Nephron (organoid): ENCODE measurements at regions not wholly inside any gene's neighbourhood (a gene's known extent, or its start where the extent isn't known, plus 50 kb on each side); places are given as distances from the start of the nearest gene placed in this dataset.

Experiments used
- H3K27ac Mint-ChIP-seq, 3 experiments: 2 replicates each; pipeline ENCODE4 v1.8.0; 2020; ENCODE audit warnings: mixed read lengths in 3 of 3, mild to moderate bottlenecking in 2 of 3, moderate library complexity in 1 of 3
- H3K27me3 Mint-ChIP-seq: 2 replicates; pipeline ENCODE4 v1.8.0; 2021; ENCODE audit warnings: low read depth, mild to moderate bottlenecking, moderate library complexity, mixed read lengths
- H3K36me3 Mint-ChIP-seq: 2 replicates; pipeline ENCODE4 v1.8.0; 2020; ENCODE audit warnings: low read depth, mixed read lengths
- H3K4me1 Mint-ChIP-seq: 2 replicates; pipeline ENCODE4 v1.8.0; 2020; ENCODE audit warnings: mixed read lengths
- H3K4me3 Mint-ChIP-seq, 3 experiments: 2 replicates each; pipeline ENCODE4 v1.8.0; 2020; ENCODE audit warnings: mild to moderate bottlenecking in 3 of 3, mixed read lengths in 3 of 3, moderate library complexity in 2 of 3
- H3K9me3 Mint-ChIP-seq: 2 replicates; pipeline ENCODE4 v1.8.0; 2020; ENCODE audit warnings: mixed read lengths
- TF ChIP-seq, protein P1 (sequence below), 3 experiments: fragments of 200-600 bp; sonication (generic); IDR thresholded peaks; one replicate each; pipeline ENCODE4 v1.5.0; 2021; ENCODE audit warnings: antibody characterized with exemption in 3 of 3; ENCODE audit not compliant: unreplicated experiment in 3 of 3

DNA sequence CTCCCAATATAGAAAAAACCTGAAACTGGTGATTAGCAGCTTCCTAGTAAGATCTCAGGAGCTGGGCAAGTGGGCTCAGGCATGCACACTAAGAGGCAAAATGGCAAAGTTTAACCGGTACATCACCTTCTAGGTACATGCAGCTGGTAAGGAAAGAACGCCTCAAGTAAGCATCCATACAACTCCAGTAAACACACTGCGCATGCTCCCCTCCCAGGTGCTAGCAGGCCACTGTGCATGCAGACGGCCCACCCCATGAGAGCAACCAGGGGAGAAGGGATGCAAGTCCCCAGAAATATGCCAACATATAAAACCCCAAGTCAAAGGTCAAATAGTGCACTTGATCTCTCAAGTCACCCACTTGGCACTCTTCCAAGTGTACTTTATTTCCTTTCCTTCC lies 228.6 kb upstream of the KIF2A start:
- H3K27me3 Mint-ChIP-seq = no peaks in the 10 kb centered on the region
- H3K9me3 Mint-ChIP-seq = no peaks in the 10 kb centered on the region
- H3K36me3 Mint-ChIP-seq = no peaks in the 10 kb centered on the region
- TF ChIP-seq, protein P1, sequence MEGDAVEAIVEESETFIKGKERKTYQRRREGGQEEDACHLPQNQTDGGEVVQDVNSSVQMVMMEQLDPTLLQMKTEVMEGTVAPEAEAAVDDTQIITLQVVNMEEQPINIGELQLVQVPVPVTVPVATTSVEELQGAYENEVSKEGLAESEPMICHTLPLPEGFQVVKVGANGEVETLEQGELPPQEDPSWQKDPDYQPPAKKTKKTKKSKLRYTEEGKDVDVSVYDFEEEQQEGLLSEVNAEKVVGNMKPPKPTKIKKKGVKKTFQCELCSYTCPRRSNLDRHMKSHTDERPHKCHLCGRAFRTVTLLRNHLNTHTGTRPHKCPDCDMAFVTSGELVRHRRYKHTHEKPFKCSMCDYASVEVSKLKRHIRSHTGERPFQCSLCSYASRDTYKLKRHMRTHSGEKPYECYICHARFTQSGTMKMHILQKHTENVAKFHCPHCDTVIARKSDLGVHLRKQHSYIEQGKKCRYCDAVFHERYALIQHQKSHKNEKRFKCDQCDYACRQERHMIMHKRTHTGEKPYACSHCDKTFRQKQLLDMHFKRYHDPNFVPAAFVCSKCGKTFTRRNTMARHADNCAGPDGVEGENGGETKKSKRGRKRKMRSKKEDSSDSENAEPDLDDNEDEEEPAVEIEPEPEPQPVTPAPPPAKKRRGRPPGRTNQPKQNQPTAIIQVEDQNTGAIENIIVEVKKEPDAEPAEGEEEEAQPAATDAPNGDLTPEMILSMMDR (IDR thresholded peaks at IDR 0.05; ENCODE audit: unreplicated experiment in 3 of 3) = no peak
- H3K4me1 Mint-ChIP-seq = peaks cover 4% of the 10 kb centered on the region
- H3K4me3 Mint-ChIP-seq = no peak overlapping the region
- H3K27ac Mint-ChIP-seq = no peak overlapping the region

DNA sequence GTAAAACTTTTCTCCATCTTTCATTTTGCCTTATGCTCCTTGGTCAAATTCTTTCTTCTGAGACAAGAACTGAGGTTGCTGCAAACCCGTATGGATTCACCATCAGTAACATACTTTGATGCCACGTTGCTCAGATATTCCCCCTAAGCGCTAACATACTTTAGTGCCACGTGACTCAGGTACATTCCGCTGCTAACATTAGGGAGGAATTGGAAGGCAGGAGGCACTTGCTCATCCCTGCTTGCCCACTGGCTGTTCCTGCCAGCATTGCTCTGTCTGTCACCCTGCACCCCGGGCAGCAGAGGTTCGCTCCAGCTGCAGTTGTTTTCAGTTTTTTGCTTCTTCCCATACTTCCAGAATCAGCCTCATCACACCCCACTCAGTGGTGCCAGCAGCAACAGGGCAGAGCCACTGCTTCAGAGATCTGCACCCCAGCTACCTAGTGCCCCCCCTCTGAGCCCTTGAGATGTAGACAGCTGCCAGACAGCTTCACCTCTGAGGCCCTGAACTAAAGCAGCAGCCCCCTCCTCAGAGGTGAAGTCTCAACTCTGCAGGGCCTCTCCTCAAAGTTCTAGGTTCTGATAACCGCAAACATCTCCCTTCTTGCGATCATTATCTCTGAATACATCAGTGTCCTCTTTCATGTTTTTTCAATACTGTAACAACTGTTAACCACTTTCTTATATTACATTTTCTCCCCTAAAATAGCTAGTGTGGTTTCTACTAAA lies 228.0 kb upstream of the KIF2A start:
- Mint-ChIP-seq H3K4me3 (no peak overlapping the region), H3K27ac (peak overlapping the region in 2 of 3 experiments; percentile 16 to 20), H3K9me3 (no peaks in the 10 kb centered on the region), H3K27me3 (no peaks in the 10 kb centered on the region), H3K36me3 (no peaks in the 10 kb centered on the region), H3K4me1 (peaks cover 4% of the 10 kb centered on the region)
- TF ChIP-seq, protein P1 (IDR thresholded peaks at IDR 0.05; ENCODE audit: unreplicated experiment in 3 of 3) = no peak

DNA sequence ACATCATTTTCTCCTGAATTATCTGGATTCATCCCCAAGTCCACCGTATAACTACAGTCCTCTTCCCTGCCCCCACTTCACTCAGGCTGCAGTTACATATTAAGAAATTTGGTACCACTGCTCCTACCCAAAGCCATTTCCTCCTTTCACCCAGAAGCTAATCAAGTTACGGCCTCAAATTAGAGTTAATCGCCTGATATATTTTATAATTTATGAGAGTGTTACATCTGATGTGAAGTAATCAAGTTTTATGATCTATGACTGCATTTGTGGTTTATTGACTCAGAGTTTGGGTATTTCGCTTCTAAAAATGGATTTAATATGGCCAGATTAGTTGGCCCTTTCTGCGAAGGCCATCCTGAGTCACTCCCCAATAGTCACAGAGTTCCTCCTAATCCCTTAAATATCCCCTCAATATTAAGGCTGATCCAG lies 223.6 kb upstream of the KIF2A start:
- TF ChIP-seq, protein P1 (IDR thresholded peaks at IDR 0.05; ENCODE audit: unreplicated experiment in 3 of 3) = no peak
- H3K9me3 Mint-ChIP-seq = no peaks in the 10 kb centered on the region
- no peak overlapping the region for H3K4me3 Mint-ChIP-seq
- no peak overlapping the region for H3K27ac Mint-ChIP-seq
- H3K36me3 Mint-ChIP-seq = no peaks in the 10 kb centered on the region
- H3K27me3 Mint-ChIP-seq = no peaks in the 10 kb centered on the region
- H3K4me1 Mint-ChIP-seq = peaks cover 4% of the 10 kb centered on the region

DNA sequence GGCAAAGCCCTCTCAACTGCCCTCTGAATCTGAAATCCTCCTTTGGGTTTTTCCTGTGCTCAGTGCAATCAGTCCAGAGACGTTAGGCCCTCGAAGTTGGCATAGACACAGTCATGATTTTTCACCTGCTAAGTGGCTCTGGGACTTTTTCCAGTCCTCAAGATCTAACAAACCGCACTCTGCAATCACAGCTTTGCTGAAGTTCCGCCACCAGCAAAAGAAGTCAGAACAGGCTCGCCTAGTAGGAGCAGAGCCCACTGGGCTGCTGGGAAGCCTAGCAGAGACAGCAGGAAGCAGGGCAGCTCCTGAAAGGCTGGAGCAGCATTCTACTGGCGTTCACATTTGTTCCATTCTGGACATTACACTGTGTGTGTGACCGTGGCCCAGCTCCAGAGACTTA lies 222.8 kb upstream of the KIF2A start:
- Mint-ChIP-seq H3K4me3 (no peak overlapping the region), H3K27ac (no peak overlapping the region), H3K9me3 (no peaks in the 10 kb centered on the region), H3K4me1 (peaks cover 2% of the 10 kb centered on the region), H3K27me3 (no peaks in the 10 kb centered on the region), H3K36me3 (no peaks in the 10 kb centered on the region)
- TF ChIP-seq, protein P1 (IDR thresholded peaks at IDR 0.05; ENCODE audit: unreplicated experiment in 3 of 3) = no peak

DNA sequence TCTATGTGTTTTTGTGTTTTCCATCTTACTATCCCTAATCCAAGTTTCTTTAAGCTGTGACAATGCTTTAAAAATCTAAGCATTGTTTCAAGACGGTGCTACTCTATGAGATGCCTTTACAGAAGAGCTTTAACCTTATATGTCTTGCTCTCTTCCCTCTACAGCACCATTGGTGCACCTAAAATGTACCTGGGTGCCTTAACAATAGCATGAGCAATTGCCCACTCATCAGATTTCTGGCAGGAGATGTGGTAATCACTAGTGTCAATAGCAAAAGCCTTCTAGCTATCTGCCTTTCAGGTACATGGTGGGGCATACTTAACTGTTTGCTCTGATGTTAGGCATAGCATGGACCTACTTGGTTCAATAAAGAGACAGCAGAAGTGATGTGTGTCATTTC lies 222.3 kb upstream of the KIF2A start:
- TF ChIP-seq, protein P1 (IDR thresholded peaks at IDR 0.05; ENCODE audit: unreplicated experiment in 3 of 3) = no peak
- Mint-ChIP-seq H3K36me3 (no peaks in the 10 kb centered on the region), H3K4me3 (no peak overlapping the region), H3K27ac (no peak overlapping the region), H3K4me1 (no peaks in the 10 kb centered on the region), H3K9me3 (no peaks in the 10 kb centered on the region), H3K27me3 (no peaks in the 10 kb centered on the region)

DNA sequence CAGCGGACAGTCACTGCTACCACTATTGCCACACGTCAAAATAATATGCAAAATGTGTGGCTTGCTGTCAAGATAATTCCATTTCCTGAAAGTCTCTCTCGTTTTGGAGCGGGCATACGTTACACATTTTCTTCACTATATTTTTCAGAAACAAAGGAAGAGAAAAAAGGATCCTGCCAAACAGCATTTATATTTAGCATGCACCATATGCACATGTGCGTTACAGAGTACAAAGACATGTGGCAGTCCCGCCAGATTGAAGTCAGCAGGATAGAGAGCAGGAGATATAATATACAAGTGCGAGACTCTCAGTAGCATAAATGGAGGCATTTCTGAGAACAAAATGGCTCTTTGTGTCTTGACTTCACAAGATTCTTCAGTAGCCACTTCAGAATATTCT lies 221.6 kb upstream of the KIF2A start:
- no peak overlapping the region for H3K27ac Mint-ChIP-seq
- H3K4me1 Mint-ChIP-seq = no peaks in the 10 kb centered on the region
- TF ChIP-seq, protein P1 (IDR thresholded peaks at IDR 0.05; ENCODE audit: unreplicated experiment in 3 of 3) = no peak
- H3K9me3 Mint-ChIP-seq = no peaks in the 10 kb centered on the region
- H3K27me3 Mint-ChIP-seq = no peaks in the 10 kb centered on the region
- no peaks in the 10 kb centered on the region for H3K36me3 Mint-ChIP-seq
- no peak overlapping the region for H3K4me3 Mint-ChIP-seq
